Panc1 (cell line): ENCODE measurements at regions not wholly inside any gene's neighbourhood (a gene's known extent, or its start where the extent isn't known, plus 50 kb on each side); places are given as distances from the start of the nearest gene placed in this dataset.

Experiments used
- CTCF ChIP-seq: fragments of 450-650 bp; IDR thresholded peaks from 2 replicates; pipeline ENCODE4 v1.5.1; 2017; ENCODE audit warnings: mild to moderate bottlenecking
- POLR2AphosphoS5 ChIP-seq: IDR thresholded peaks from 2 replicates; pipeline ENCODE4 v1.6.1; 2012; ENCODE audit warnings: mild to moderate bottlenecking, low read depth, low read length, moderate library complexity

DNA sequence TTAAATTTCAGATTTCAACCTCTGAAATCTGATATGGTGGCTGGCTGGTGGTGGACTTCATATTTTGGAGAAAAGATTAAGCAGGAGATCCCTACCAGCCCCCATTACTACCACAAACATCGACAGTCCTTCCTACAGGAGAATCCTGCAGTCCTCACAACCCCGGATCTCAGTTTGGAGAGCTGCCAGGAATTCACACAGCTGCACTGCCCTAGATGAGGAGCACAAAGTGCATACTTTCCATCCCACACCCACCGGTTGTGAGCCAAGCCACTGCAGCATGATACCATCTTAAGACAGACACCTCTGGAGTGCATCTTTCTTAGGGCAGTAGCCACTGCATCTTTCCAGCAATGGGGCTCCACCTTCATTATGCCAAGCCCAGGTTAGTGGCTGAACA is 185.5 kb upstream of the GPR149 start:
- TF ChIP-seq CTCF: no peak
- TF ChIP-seq POLR2AphosphoS5: no peak
